Tibial nerve (tissue), 4 donors: ENCODE measurements at regions not wholly inside any gene's neighbourhood (a gene's known extent, or its start where the extent isn't known, plus 50 kb on each side); places are given as distances from the start of the nearest gene placed in this dataset.
A peak's percentile ranks its signal among the peaks of the same experiment; 100 is the strongest.
"Not testable (repeated sequence)": the region's sequence is repeated elsewhere in the genome, so short reads cannot be mapped to it uniquely, and the experiment has no call there.

Experiments
- DNase-seq, 2 donors: peaks; one replicate each; pipeline ENCODE4 v3.0.0-alpha.2; 2019; ENCODE audit warnings: low spot score in 2 of 2
- H3K27ac ChIP-seq, 4 donors: fragments of 200-600 bp; sonication (generic) in 3 of 4; one replicate each; pipeline ENCODE4 v1.5.1; 2017 to 2019; ENCODE audit warnings: mild to moderate bottlenecking in 1 of 4
- H3K27me3 ChIP-seq, 2 donors: fragments of 200-600 bp; sonication (generic) in 1 of 2; one replicate each; pipeline versions ENCODE4 v1.5.1 to v1.6.0; 2017 to 2019
- H3K36me3 ChIP-seq, 3 donors: fragments of 200-600 bp; sonication (generic); one replicate each; pipeline ENCODE4 v1.5.1; 2018 to 2019
- H3K4me1 ChIP-seq, 4 donors: fragments of 200-600 bp; sonication (generic) in 3 of 4; one replicate each; pipeline ENCODE4 v1.5.1; 2017 to 2019
- H3K4me3 ChIP-seq, 4 donors: fragments of 200-600 bp; sonication (generic) in 3 of 4; one replicate each; pipeline ENCODE4 v1.5.1; 2017 to 2019; ENCODE audit warnings: mild to moderate bottlenecking in 1 of 4, moderate library complexity in 1 of 4
- H3K9me3 ChIP-seq, 4 donors: fragments of 200-600 bp; sonication (generic) in 3 of 4; one replicate each; pipeline ENCODE4 v1.5.1; 2017 to 2019
- EP300 ChIP-seq, 2 donors: sonication (generic); formaldehyde crosslinking; IDR thresholded peaks; one replicate each; pipeline ENCODE4 v1.6.1; 2017; ENCODE audit warnings: antibody characterized with exemption in 2 of 2, mild to moderate bottlenecking in 1 of 2
- POLR2A ChIP-seq, 2 donors: fragments of 450-650 bp; IDR thresholded peaks; one replicate each; pipeline ENCODE4 v1.6.1; 2017; ENCODE audit warnings: antibody characterized with exemption in 2 of 2, mild to moderate bottlenecking in 2 of 2, moderate library complexity in 2 of 2
- WGBS, 2 donors: methylation state at CpG; one replicate each; pipeline ENCODE4 v1.1.5; 2018; 5-methylcytosine and 5-hydroxymethylcytosine counted together
- TF ChIP-seq, protein P1 (sequence below), 5 experiments: fragments of 200-600 bp in 3 of 5; fragments of 450-650 bp in 2 of 5; sonication (generic) in 3 of 5; IDR thresholded peaks; one replicate each; pipeline ENCODE4 v1.5.1; 2016 to 2019; ENCODE audit warnings: antibody characterized with exemption in 5 of 5, mild to moderate bottlenecking in 3 of 5, moderate library complexity in 2 of 5

DNA sequence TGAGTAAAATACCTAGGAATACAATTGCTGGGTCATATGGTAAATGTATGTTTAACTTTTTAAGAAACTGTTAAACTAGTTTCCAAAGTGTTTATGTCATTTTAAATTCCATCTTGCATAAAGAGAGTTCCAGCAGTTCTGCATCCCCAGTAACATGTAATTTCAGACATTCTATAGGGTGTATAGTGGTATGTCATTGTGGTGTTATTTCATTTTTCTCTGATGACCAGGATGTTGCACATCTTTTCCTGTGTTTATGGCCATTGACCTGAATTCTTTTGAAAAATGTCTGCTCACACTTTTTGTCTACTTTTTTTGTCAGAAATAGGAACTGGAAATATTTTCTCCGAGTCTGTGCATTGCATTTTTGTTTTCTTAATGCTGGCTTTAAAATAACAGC lies 128.9 kb downstream of the TMEM200A start:
- no peak for TF ChIP-seq EP300 (IDR thresholded peaks at IDR 0.05)
- H3K9me3 ChIP-seq, result peaks cover 0 to 11% (median 0%) of the 10 kb centered on the region in 4 donors

DNA sequence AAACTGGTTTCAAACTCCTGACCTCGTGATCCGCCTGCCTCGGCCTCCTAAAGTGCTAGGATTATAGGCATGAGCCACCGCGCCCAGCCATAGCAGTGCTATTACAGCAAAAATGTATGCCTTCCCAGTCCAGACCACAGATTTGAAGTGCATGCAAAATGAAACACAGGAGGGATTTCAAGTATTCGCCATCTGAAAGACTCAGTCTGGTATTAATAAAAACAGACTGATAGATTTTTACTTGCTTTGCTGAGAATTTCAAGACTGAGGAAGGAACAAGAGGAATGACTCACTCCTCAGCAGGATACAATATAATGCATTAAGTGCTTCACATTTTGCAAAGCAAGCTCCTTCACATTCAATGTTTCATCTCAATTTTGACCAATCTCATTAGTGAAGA lies 134.9 kb downstream of the TMEM200A start:
- no peak overlapping the region for H3K27ac ChIP-seq
- H3K4me1 ChIP-seq, result no peaks in the 10 kb centered on the region
- no peak overlapping the region for H3K4me3 ChIP-seq
- H3K9me3 ChIP-seq, result no peaks in the 10 kb centered on the region
- no peak for TF ChIP-seq POLR2A (IDR thresholded peaks at IDR 0.05)
- TF ChIP-seq, protein P1, sequence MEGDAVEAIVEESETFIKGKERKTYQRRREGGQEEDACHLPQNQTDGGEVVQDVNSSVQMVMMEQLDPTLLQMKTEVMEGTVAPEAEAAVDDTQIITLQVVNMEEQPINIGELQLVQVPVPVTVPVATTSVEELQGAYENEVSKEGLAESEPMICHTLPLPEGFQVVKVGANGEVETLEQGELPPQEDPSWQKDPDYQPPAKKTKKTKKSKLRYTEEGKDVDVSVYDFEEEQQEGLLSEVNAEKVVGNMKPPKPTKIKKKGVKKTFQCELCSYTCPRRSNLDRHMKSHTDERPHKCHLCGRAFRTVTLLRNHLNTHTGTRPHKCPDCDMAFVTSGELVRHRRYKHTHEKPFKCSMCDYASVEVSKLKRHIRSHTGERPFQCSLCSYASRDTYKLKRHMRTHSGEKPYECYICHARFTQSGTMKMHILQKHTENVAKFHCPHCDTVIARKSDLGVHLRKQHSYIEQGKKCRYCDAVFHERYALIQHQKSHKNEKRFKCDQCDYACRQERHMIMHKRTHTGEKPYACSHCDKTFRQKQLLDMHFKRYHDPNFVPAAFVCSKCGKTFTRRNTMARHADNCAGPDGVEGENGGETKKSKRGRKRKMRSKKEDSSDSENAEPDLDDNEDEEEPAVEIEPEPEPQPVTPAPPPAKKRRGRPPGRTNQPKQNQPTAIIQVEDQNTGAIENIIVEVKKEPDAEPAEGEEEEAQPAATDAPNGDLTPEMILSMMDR (IDR thresholded peaks at IDR 0.05), result no peak
- no peak for TF ChIP-seq EP300 (IDR thresholded peaks at IDR 0.05)
- no peak for DNase-seq
- no peaks in the 10 kb centered on the region for H3K36me3 ChIP-seq
- WGBS, 2 donors, result 67 to 81% methylated on average over 6 of the region's 6 CpGs
- no peaks in the 10 kb centered on the region for H3K27me3 ChIP-seq

More for the DNA sequence above, 128.9 kb downstream of the TMEM200A start:
- no peaks in the 10 kb centered on the region for H3K4me1 ChIP-seq
- DNase-seq, result no peak
- 55 to 78% methylated on average over 1 of the region's 1 CpG for WGBS, 2 donors
- no peak overlapping the region for H3K27ac ChIP-seq
- H3K4me3 ChIP-seq, result no peak overlapping the region
- H3K36me3 ChIP-seq, result no peaks in the 10 kb centered on the region
- H3K27me3 ChIP-seq, result no peaks in the 10 kb centered on the region

- TF ChIP-seq, protein P1 (IDR thresholded peaks at IDR 0.05), result no peak
- TF ChIP-seq POLR2A (IDR thresholded peaks at IDR 0.05), result no peak
- TF ChIP-seq EP300 (IDR thresholded peaks at IDR 0.05), result peak in 1 of 2 donors; percentile 68
Measured at GRCh38 chr6:130503146-130503545, 137.3 kb downstream of the TMEM200A start.

DNA sequence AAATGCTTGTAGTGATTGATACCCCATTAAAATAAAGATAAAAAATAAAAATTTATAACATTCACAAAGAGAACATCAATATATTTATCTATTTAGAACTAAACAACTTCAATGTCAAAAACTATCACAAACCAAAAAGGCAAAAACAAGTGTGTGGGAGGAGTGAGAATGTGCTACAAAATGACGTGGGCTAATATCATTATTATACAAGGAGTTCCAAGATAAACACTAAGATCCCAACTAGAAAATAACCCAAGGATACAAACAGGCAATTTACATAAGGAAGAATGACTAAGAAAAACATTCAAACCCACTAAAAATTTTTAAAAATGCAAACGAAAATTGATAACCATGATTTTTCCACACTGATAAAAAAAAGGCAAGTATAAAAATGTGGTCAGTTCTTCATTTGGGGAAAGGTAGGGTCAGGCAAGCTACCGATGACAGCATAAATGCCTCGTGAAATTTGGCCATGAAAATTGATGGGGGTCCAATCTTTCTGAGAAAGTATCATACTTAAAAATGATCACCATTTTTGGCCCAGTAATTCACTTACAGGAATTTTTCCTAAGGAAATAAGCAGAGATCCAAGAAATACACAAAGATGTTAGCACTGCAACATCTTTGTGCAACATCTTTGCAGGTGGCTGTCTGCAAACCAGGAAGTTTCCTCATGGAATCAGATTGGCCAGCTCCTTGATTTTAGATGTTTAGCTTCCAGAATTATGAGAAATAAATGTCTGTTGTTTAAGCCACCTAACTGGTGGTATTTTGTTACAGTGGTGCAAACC lies 140.2 kb downstream of the TMEM200A start:
- TF ChIP-seq, protein P1 (IDR thresholded peaks at IDR 0.05), result no peak
- TF ChIP-seq EP300 (IDR thresholded peaks at IDR 0.05), result no peak
- TF ChIP-seq POLR2A (IDR thresholded peaks at IDR 0.05), result no peak
- H3K27me3 ChIP-seq, result no peaks in the 10 kb centered on the region
- WGBS, 2 donors, result 40 to 44% methylated on average over 4 of the region's 4 CpGs
- H3K4me1 ChIP-seq, result peaks cover 0 to 12% (median 0%) of the 10 kb centered on the region in 4 donors
- no peak for DNase-seq
- H3K27ac ChIP-seq, result peak overlapping the region in 1 of 4 donors; percentile 51
- H3K4me3 ChIP-seq, result no peak overlapping the region
- H3K36me3 ChIP-seq, result no peaks in the 10 kb centered on the region
- no peaks in the 10 kb centered on the region for H3K9me3 ChIP-seq

More at GRCh38 chr6:130503146-130503545, 137.3 kb downstream of the TMEM200A start:
- H3K27me3 ChIP-seq, result no peaks in the 10 kb centered on the region
- H3K4me3 ChIP-seq, result no peak overlapping the region
- H3K9me3 ChIP-seq, result no peaks in the 10 kb centered on the region
- no peak overlapping the region for H3K27ac ChIP-seq
- no peaks in the 10 kb centered on the region for H3K36me3 ChIP-seq
- peaks cover 0 to 11% (median 0%) of the 10 kb centered on the region in 4 donors for H3K4me1 ChIP-seq
- DNase-seq, result peak in 1 of 2 donors; percentile 47

- not testable (repeated sequence) for H3K36me3 ChIP-seq, DNase-seq, H3K27me3 ChIP-seq, H3K9me3 ChIP-seq, H3K4me3 ChIP-seq
- peaks cover 0 to 12% (median 0%) of the 10 kb centered on the region in 4 donors for H3K4me1 ChIP-seq
- peak overlapping the region in 2 of 4 donors; percentile 64 to 68 for H3K27ac ChIP-seq
- 60% methylated on average over 5 of the region's 5 CpGs for WGBS, 2 donors
Measured at GRCh38 chr6:130507005-130507665, 141.3 kb downstream of the TMEM200A start.

DNA sequence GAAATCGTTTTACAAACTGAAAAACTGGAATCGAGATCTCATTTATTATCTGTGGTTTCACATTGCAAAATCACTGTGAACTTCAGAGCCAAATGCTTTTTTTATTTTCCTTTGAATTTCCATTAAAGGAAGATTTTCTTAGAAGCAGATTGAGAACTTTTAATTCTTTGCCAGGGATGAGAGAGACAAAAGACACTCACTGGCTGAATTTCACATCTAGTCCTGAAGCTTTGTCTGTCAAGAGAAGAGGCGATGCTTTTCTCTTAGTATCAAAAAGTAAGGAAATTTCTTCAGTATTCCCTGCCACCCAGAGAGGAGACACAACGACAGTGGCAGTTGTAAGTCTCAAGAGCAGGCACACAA lies 141.8 kb downstream of the TMEM200A start:
- Histone ChIP-seq H3K27me3 (no peaks in the 10 kb centered on the region), H3K36me3 (no peaks in the 10 kb centered on the region), H3K4me3 (no peak overlapping the region), H3K4me1 (peaks cover 0 to 12% (median 0%) of the 10 kb centered on the region in 4 donors), H3K9me3 (no peaks in the 10 kb centered on the region), H3K27ac (peak overlapping the region in 2 of 4 donors; percentile 10 to 64)
- TF ChIP-seq, protein P1 (IDR thresholded peaks at IDR 0.05), result no peak
- TF ChIP-seq EP300 (IDR thresholded peaks at IDR 0.05) (no peak), POLR2A (IDR thresholded peaks at IDR 0.05) (no peak)
- no peak for DNase-seq
- 54 to 62% methylated on average over 4 of the region's 4 CpGs for WGBS, 2 donors
